ENCODE measurements at regions not wholly inside any gene's neighbourhood (a gene's known extent, or its start where the extent isn't known, plus 50 kb on each side); places are given as distances from the start of the nearest gene placed in this dataset.

GRCh38 chr1:162929177-162929576, 68.2 kb upstream of the CCDC190 start:
- Histone ChIP-seq H4K20me1 (replicated peaks in 1 of 2; ENCODE audit: control insufficient read depth in 1 of 2, insufficient read depth in 2 of 2, low read length in 2 of 2) (no peaks in the 10 kb centered on the region), H3K23ac (ENCODE audit: insufficient read length) (no peak overlapping the region), H2BK15ac (ENCODE audit: low read length) (no peak overlapping the region), H2AFZ (ENCODE audit: low read length) (no peak overlapping the region), H4K8ac (ENCODE audit: extremely low read depth, insufficient read depth, low read length) (no peak overlapping the region), H3K9ac (replicated peaks in 1 of 4; ENCODE audit: extremely low read depth in 1 of 4, low read depth in 3 of 4, low read length in 3 of 4) (no peak overlapping the region), H3K14ac (ENCODE audit: insufficient read length) (no peak overlapping the region), H3K36me3 (ENCODE audit: control insufficient read depth in 2 of 4, insufficient read depth in 4 of 4, low read length in 3 of 4) (no peaks in the 10 kb centered on the region), H4K5ac (ENCODE audit: insufficient read length, low read depth, low read length) (no peak overlapping the region), H3K56ac (replicated peaks; ENCODE audit: insufficient read length, low read depth, low read length) (no peak overlapping the region), H3K79me1 (ENCODE audit: low read depth, low read length) (no peaks in the 10 kb centered on the region; the same call in 1 of the 2 replicates), H3K18ac (ENCODE audit: extremely low read depth, low read length) (no peak overlapping the region), H3K27ac (ENCODE audit: low read depth, low read length) (no peak overlapping the region), H3K23me2 (ENCODE audit: low read depth, low read length) (no peaks in the 10 kb centered on the region), H3K9me3 (ENCODE audit: insufficient read depth in 2 of 2, low read depth in 1 of 2, low read length in 1 of 2) (no peaks in the 10 kb centered on the region), H2BK20ac (ENCODE audit: low read length) (no peak overlapping the region), H2BK120ac (replicated peaks; ENCODE audit: low read depth, low read length) (no peak overlapping the region), H3K4me1 (replicated peaks in 1 of 4; ENCODE audit: control insufficient read depth in 3 of 4, insufficient read depth in 4 of 4, low read length in 3 of 4) (no peaks in the 10 kb centered on the region; a peak in 1 of 7 replicates), H3K4me2 (ENCODE audit: insufficient read depth in 1 of 2, low read depth in 2 of 2, low read length in 2 of 2) (no peak overlapping the region), H3K4ac (replicated peaks; ENCODE audit: insufficient read length, low read depth, low read length) (no peak overlapping the region), H3K27me3 (replicated peaks in 1 of 4; ENCODE audit: control insufficient read depth in 3 of 4, extremely low read depth in 1 of 4, insufficient read depth in 3 of 4, low read length in 3 of 4) (no peaks in the 10 kb centered on the region), H4K91ac (replicated peaks; ENCODE audit: insufficient read length, low read length) (no peak overlapping the region), H2AK5ac (ENCODE audit: low read depth, low read length) (no peak overlapping the region), H2BK5ac (ENCODE audit: low read depth, low read length) (no peak overlapping the region), H2BK12ac (ENCODE audit: low read depth, low read length) (no peak overlapping the region), H3K4me3 (ENCODE audit: extremely low read depth in 1 of 4, insufficient read depth in 2 of 4, low read depth in 3 of 4, low read length in 4 of 4) (no peak overlapping the region), H3K79me2 (ENCODE audit: control insufficient read depth in 1 of 2, insufficient read depth in 2 of 2, low read length in 2 of 2) (no peaks in the 10 kb centered on the region)
- POLR2A ChIA-PET (ENCODE audit: partially characterized antibody) = no interaction called here
- no peak for FAIRE-seq
- WGBS, 2 experiments (ENCODE audit: extremely low coverage in 1 of 2, insufficient coverage in 1 of 2, insufficient read length in 1 of 2, insufficient replicate concordance in 2 of 2, low coverage in 1 of 2, low lambda C conversion rate in 2 of 2, missing lambda C conversion rate in 1 of 2) = 81% methylated on average over 3 of the region's 3 CpGs; no CpG with 5 or more reads in 1 of the 2 experiments
- CTCF ChIA-PET (ENCODE audit: partially characterized antibody) = no interaction called here
- no peak for DNase-seq (ENCODE audit: low read depth in 1 of 2, low spot score in 2 of 2)
- TF ChIP-seq SRF (IDR thresholded peaks at IDR 0.05; ENCODE audit: low read depth, low read length) = no peak
- TF ChIP-seq PHF8 (conservative IDR thresholded peaks at IDR 0.05; ENCODE audit: low read depth, low read length) = no peak
- TF ChIP-seq SP1 (IDR thresholded peaks at IDR 0.05; ENCODE audit: low read depth, low read length) = no peak
- no peak for TF ChIP-seq GTF2F1 (IDR thresholded peaks at IDR 0.05; ENCODE audit: borderline replicate concordance, low read depth, low read length)
